ENCODE measurements at regions not wholly inside any gene's neighbourhood (a gene's known extent, or its start where the extent isn't known, plus 50 kb on each side); places are given as distances from the start of the nearest gene placed in this dataset.
A peak's percentile ranks its signal among the peaks of the same experiment; 100 is the strongest.

- no peaks in the 10 kb centered on the region for H4K20me1 ChIP-seq (replicated peaks; ENCODE audit: insufficient read depth)
- H3F3A ChIP-seq (replicated peaks; ENCODE audit: low read depth): no peaks in the 10 kb centered on the region; the same call in 1 of the 2 replicates
- 0 out of 2 replicates have a peak overlapping the region, but pooled peaks have one; percentile 36 for H3K4me2 ChIP-seq
- peaks cover 2% of the 10 kb centered on the region; the same call in 1 of the 3 replicates for H3K9me3 Mint-ChIP-seq
- H3K36me3 ChIP-seq (ENCODE audit: insufficient read depth): no peaks in the 10 kb centered on the region
- ATAC-seq: peak; percentile 88
- peak overlapping the region; percentile 78 for H2AFZ ChIP-seq
- no peaks in the 10 kb centered on the region for H3K9me2 ChIP-seq (ENCODE audit: insufficient read depth)
- H3K4me3 ChIP-seq: no peak overlapping the region
- H3K27me3 ChIP-seq (ENCODE audit: insufficient read depth): no peaks in the 10 kb centered on the region
- no peaks in the 10 kb centered on the region for H3K36me3 Mint-ChIP-seq (ENCODE audit: low read depth)
- no peaks in the 10 kb centered on the region for H3K79me2 ChIP-seq (replicated peaks; ENCODE audit: insufficient read depth)
- H3K27me3 Mint-ChIP-seq (ENCODE audit: insufficient read depth, low read depth, poor library complexity): no peaks in the 10 kb centered on the region
- DNase-seq (ENCODE audit: low spot score): peak; percentile 79
- no peak overlapping the region for H3K4me3 Mint-ChIP-seq
- peaks cover 22% of the 10 kb centered on the region for H3K4me1 Mint-ChIP-seq
- TF ChIP-seq POLR2AphosphoS5 (IDR thresholded peaks at IDR 0.05; ENCODE audit: low read depth): no peak
- 0 out of 2 replicates have a peak, but pooled peaks have one; percentile 41 for TF ChIP-seq CREB1 (CRISPR knock-in tag; IDR thresholded peaks at IDR 0.05; ENCODE audit: low read depth)
- 0 out of 2 replicates have a peak overlapping the region, but pooled peaks have one; percentile 69 for H3K27ac ChIP-seq (ENCODE audit: low read depth)
- peak overlapping the region; percentile 70; the same call in 1 of the 2 replicates for H3K27ac Mint-ChIP-seq
- H3K4me1 ChIP-seq (ENCODE audit: insufficient read depth): peaks cover 5% of the 10 kb centered on the region; the same call in 1 of the 2 replicates
Observed at GRCh38 chr2:235384624-235385023, 109.2 kb upstream of the AGAP1 start.

GRCh38 chr2:235389626-235390025 is 104.2 kb upstream of the AGAP1 start:
- Histone ChIP-seq H3F3A (replicated peaks; ENCODE audit: low read depth) (no peaks in the 10 kb centered on the region; the same call in 1 of the 2 replicates), H3K79me2 (replicated peaks; ENCODE audit: insufficient read depth) (no peaks in the 10 kb centered on the region), H3K4me1 (ENCODE audit: insufficient read depth) (no peaks in the 10 kb centered on the region; the same call in 1 of the 2 replicates), H3K4me3 (no peak overlapping the region), H3K27me3 (ENCODE audit: insufficient read depth) (no peaks in the 10 kb centered on the region), H3K36me3 (ENCODE audit: insufficient read depth) (no peaks in the 10 kb centered on the region), H3K4me2 (no peak overlapping the region), H4K20me1 (replicated peaks; ENCODE audit: insufficient read depth) (no peaks in the 10 kb centered on the region), H3K27ac (ENCODE audit: low read depth) (no peak overlapping the region), H3K9me2 (ENCODE audit: insufficient read depth) (peaks cover 3% of the 10 kb centered on the region; the same call in 1 of the 2 replicates), H2AFZ (no peak overlapping the region)
- H3K36me3 Mint-ChIP-seq (ENCODE audit: low read depth): no peaks in the 10 kb centered on the region
- no peaks in the 10 kb centered on the region for H3K27me3 Mint-ChIP-seq (ENCODE audit: insufficient read depth, low read depth, poor library complexity)
- DNase-seq (ENCODE audit: low spot score) (no peak), ATAC-seq (no peak)
- no peak overlapping the region for H3K4me3 Mint-ChIP-seq
- peaks cover 2% of the 10 kb centered on the region; the same call in 1 of the 3 replicates for H3K9me3 Mint-ChIP-seq
- H3K4me1 Mint-ChIP-seq: peaks cover 7% of the 10 kb centered on the region
- no peak overlapping the region for H3K27ac Mint-ChIP-seq
- TF ChIP-seq REST (IDR thresholded peaks at IDR 0.05; ENCODE audit: unreplicated experiment): no peak
- TF ChIP-seq ZNF462 (CRISPR knock-in tag; IDR thresholded peaks at IDR 0.05): no peak
- no peak for TF ChIP-seq EZH2phosphoT487 (IDR thresholded peaks at IDR 0.05; ENCODE audit: unreplicated experiment)
- no peak for TF ChIP-seq NANOG (IDR thresholded peaks at IDR 0.05; ENCODE audit: borderline replicate concordance)
- no peak for TF ChIP-seq ZNF331 (CRISPR knock-in tag; IDR thresholded peaks at IDR 0.05; ENCODE audit: low read depth)
- TF ChIP-seq POLR2AphosphoS5 (IDR thresholded peaks at IDR 0.05; ENCODE audit: low read depth): no peak
- no peak for TF ChIP-seq ZNF114 (CRISPR knock-in tag; IDR thresholded peaks at IDR 0.05)
- TF ChIP-seq CREB1 (CRISPR knock-in tag; IDR thresholded peaks at IDR 0.05; ENCODE audit: low read depth): no peak
- TF ChIP-seq CTCF (conservative IDR thresholded peaks at IDR 0.05; ENCODE audit: low read depth in 2 of 2): no peak
- no peak for TF ChIP-seq STAT1 (IDR thresholded peaks at IDR 0.05; ENCODE audit: unreplicated experiment)

Measured in GM23338 (cell line).